ENCODE measurements at regions not wholly inside any gene's neighbourhood (a gene's known extent, or its start where the extent isn't known, plus 50 kb on each side); places are given as distances from the start of the nearest gene placed in this dataset.

GRCh38 chr11:113542420-113542819, 67.2 kb upstream of the DRD2 start:
- no peak for DNase-seq
- Mint-ChIP-seq H3K4me1 (no peaks in the 10 kb centered on the region), H3K4me3 (no peak overlapping the region), H3K27ac (no peak overlapping the region), H3K27me3 (peaks cover 18 to 39% (median 22%) of the 10 kb centered on the region in 3 donors), H3K9me3 (peaks cover 0 to 4% (median 0%) of the 10 kb centered on the region in 7 donors), H3K36me3 (no peaks in the 10 kb centered on the region)
- no peak for ATAC-seq (ENCODE audit: low read depth in 2 of 2)

- peaks cover 19 to 38% (median 24%) of the 10 kb centered on the region in 3 donors for H3K27me3 Mint-ChIP-seq
- H3K36me3 Mint-ChIP-seq: no peaks in the 10 kb centered on the region
Observed at GRCh38 chr11:113540416-113541330, 65.5 kb upstream of the DRD2 start.

DNA sequence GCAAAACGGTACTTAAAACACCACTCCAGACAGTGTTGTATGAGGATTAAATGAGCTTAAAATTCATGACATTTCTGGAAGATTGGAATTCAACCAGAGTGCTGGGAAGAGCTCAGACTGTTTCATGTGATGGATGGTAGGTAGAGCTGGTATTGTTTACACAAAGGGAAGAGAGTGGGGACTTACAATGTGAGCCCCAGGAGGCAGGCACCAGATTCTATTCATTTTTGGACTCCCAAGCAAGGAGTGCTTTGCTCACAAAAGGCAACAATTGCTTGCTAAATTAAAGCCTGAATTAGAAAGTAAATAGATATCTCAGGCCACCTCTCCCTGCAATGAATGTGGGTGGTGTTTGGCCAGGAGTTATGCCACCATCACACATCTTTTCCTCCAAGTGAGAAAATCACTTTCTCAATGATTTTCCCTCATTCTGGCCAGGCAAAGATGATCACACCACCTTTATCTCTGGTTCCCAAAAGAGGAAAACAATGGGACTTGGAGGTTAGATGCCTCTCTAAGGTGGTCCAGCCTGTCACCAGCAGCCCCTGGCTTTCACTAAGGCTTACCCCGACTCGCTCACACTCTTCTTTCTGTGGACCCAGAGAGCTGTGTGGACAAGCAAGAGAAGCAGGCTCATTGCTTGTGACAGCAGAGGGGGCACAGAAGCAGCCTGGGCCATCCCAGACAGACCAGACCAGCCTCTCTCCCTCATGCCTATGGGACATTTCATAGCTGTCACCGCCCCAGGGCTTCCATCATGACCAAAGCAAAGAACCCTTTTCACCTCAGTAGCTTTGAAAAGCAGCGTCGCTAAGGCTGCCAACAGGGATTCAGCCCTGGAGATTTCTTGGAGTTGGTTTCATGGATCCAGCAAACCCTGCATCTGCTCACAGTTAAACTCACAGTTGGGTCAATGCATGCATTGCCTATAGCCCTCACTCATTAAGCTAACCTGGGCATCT, 63.5 kb upstream of the DRD2 start:
- peaks cover 0 to 4% (median 0%) of the 10 kb centered on the region in 7 donors for H3K9me3 Mint-ChIP-seq
- no peaks in the 10 kb centered on the region for H3K4me1 Mint-ChIP-seq
- DNase-seq (no peak), ATAC-seq (ENCODE audit: low read depth in 2 of 2) (no peak)
- no peaks in the 10 kb centered on the region for H3K36me3 Mint-ChIP-seq
- H3K27me3 Mint-ChIP-seq: peaks cover 24 to 47% (median 33%) of the 10 kb centered on the region in 3 donors
- H3K4me3 Mint-ChIP-seq: no peak overlapping the region
- H3K27ac Mint-ChIP-seq: no peak overlapping the region

More at GRCh38 chr11:113540416-113541330, 65.5 kb upstream of the DRD2 start:
- Mint-ChIP-seq H3K4me3 (no peak overlapping the region), H3K9me3 (peaks cover 0 to 4% (median 0%) of the 10 kb centered on the region in 7 donors), H3K27ac (peak overlapping the region in 1 of 6 donors; percentile 33), H3K4me1 (no peaks in the 10 kb centered on the region)
- DNase-seq (no peak), ATAC-seq (ENCODE audit: low read depth in 2 of 2) (no peak)

DNA sequence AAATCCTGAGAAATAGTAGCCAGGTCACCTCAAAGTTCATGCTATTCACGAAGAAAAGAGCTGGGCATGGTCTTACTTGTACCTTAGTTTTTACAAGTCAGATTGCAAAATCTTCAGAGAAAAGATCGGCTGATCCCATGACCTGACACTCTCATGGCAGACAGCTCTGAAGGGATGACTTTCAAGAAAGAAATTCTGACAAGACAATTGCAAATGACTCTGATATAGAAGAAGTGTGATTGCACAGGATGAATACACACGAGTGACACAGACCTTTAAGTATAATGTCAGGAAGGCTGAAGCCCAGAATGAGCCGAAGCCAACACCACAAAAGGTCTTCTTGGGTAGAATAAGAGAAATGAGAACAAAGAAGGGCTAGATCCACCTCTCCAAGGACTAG, 59.4 kb upstream of the DRD2 start:
- Mint-ChIP-seq H3K4me3 (no peak overlapping the region), H3K36me3 (no peaks in the 10 kb centered on the region), H3K27me3 (peaks cover 42 to 54% (median 45%) of the 10 kb centered on the region in 3 donors), H3K9me3 (no peaks in the 10 kb centered on the region), H3K4me1 (peaks cover 0 to 4% (median 3%) of the 10 kb centered on the region in 3 donors), H3K27ac (no peak overlapping the region)
- ATAC-seq (ENCODE audit: low read depth in 2 of 2) (no peak), DNase-seq (no peak)

DNA sequence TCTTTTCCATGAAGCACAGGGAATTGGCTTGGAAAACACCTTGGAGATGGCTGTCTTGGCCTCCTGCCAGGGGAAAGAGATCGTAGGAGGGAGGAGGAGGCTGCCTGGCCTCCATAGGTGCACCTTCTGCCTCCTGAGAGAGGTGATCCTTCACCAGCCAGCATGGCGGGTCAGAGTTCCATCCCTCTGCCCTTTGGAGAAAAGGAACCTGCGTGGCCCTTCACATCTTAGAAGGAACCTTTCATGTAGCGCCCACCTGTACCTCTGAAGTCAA, 58.2 kb upstream of the DRD2 start:
- Mint-ChIP-seq H3K4me3 (no peak overlapping the region), H3K36me3 (no peaks in the 10 kb centered on the region), H3K4me1 (peaks cover 0 to 4% (median 3%) of the 10 kb centered on the region in 3 donors), H3K27ac (no peak overlapping the region), H3K27me3 (peaks cover 49 to 50% (median 50%) of the 10 kb centered on the region in 3 donors), H3K9me3 (no peaks in the 10 kb centered on the region)
- DNase-seq (no peak), ATAC-seq (ENCODE audit: low read depth in 2 of 2) (no peak)

DNA sequence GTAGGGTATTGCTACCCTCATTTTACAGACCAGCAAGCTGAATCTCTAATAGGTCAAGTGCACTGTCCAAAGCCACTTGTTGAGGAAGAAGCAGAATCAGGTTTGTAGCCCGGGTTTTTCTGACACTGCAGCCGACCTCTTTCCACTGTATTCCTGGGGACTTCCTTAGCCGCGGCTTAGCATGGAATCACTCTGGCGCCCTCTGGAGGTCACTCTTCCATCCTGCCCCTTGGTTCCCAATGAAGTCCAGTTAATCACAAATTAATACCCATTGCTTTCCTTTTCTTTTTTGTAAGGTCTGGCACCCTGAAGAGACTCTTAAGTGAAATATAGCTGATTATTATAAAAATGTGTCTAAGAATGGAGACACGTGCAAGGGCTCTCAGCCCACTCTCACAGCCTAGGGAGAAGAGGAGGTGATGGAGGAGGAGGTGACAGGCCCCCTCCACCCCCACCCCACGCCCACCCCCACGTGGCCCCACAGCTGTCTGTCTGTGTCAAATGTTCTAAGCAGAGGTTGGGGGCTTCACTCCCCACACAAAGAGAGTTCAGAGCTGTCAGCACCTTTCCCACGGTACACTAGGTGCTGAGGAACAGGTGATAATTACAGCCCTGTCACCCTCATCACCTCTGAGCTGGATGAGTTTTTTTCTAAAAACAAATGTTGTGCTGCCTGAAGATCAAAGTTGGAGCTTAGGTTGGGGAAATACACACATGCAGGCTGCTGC, 57.7 kb upstream of the DRD2 start:
- H3K4me3 Mint-ChIP-seq: no peak overlapping the region
- H3K4me1 Mint-ChIP-seq: peaks cover 0 to 4% (median 3%) of the 10 kb centered on the region in 3 donors
- ATAC-seq (ENCODE audit: low read depth in 2 of 2) (peak in 1 of 2 donors; percentile 50), DNase-seq (peak; percentile 29)
- H3K36me3 Mint-ChIP-seq: no peaks in the 10 kb centered on the region
- H3K27ac Mint-ChIP-seq: peak overlapping the region in 1 of 6 donors; percentile 11
- H3K27me3 Mint-ChIP-seq: peaks cover 45 to 47% (median 46%) of the 10 kb centered on the region in 3 donors
- H3K9me3 Mint-ChIP-seq: no peaks in the 10 kb centered on the region

DNA sequence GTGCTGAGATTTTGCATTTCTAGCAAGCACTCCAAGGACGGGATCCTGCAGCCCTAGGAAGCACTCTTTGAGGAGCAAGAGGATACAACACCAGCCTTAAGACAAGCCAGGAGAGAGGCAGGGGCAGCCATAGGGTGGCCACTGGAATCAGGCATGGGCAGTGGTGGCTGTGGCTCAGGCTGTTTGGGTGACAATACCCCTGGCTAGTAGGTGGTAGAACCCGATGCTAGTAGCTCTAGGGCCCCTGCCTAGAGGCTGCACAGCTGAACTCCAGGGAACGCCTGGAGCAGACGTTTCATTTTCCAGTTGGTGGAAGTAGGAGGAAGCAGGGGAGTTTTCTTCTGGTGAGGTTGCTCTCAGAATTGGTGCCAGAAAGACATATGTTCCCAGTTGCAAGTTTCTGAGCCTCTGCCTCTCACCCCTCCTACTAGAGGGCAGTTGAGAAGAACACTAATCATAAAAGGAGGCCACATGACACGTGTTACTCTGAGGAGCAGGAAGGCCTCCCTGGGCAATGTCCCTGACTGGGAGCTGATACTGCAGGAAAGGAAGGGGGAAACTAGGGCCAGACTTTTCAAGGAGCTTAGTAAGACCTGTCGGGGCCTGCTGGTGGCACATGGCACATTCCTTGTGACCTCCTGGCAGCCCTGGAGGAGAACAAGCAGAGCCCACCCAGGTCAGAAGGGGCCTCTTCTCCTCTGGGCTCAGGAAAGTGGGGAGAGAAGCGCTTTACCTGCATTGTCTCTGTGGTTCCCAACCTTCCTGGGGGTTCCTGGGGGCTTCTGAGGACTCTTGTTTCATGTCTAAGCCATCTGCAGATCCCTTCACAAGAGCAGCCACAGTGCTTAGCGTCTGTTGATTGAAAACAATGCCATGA, 56.6 kb upstream of the DRD2 start:
- H3K4me1 Mint-ChIP-seq: peaks cover 0 to 4% (median 3%) of the 10 kb centered on the region in 3 donors
- H3K36me3 Mint-ChIP-seq: no peaks in the 10 kb centered on the region
- H3K27me3 Mint-ChIP-seq: peaks cover 43 to 46% (median 45%) of the 10 kb centered on the region in 3 donors
- no peak overlapping the region for H3K4me3 Mint-ChIP-seq
- H3K27ac Mint-ChIP-seq: no peak overlapping the region
- H3K9me3 Mint-ChIP-seq: no peaks in the 10 kb centered on the region
- DNase-seq: no peak
- no peak for ATAC-seq (ENCODE audit: low read depth in 2 of 2)

- H3K27ac Mint-ChIP-seq: no peak overlapping the region
- no peak for ATAC-seq (ENCODE audit: low read depth in 2 of 2)
Observed at GRCh38 chr11:113531083-113531482, 55.9 kb upstream of the DRD2 start.

DNA sequence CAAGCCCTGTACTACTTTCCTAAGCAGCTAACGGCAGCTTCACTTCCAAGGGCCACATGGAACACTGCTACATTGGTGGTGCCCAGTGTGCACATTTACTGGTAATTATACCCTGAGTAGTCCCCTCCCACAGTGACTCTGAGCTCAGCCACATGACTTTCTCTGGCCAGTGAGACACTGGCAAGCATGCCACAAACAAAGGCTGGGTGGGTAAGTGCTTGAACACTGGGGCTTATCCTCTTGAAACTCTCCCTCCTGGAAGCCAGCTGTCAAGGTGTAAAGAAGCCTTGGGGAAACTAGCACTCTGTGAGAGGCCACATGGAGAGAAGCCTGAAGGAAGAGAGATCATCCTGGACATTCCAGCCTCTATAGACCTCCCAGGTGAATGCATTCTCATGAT, 54.4 kb upstream of the DRD2 start:
- DNase-seq (no peak), ATAC-seq (ENCODE audit: low read depth in 2 of 2) (no peak)
- Mint-ChIP-seq H3K9me3 (no peaks in the 10 kb centered on the region), H3K4me1 (peaks cover 0 to 4% (median 3%) of the 10 kb centered on the region in 3 donors), H3K36me3 (no peaks in the 10 kb centered on the region), H3K4me3 (no peak overlapping the region), H3K27me3 (peaks cover 33 to 43% (median 34%) of the 10 kb centered on the region in 3 donors), H3K27ac (no peak overlapping the region)

More at GRCh38 chr11:113531083-113531482, 55.9 kb upstream of the DRD2 start:
- H3K4me1 Mint-ChIP-seq: peaks cover 0 to 4% (median 3%) of the 10 kb centered on the region in 3 donors
- no peaks in the 10 kb centered on the region for H3K36me3 Mint-ChIP-seq
- H3K27me3 Mint-ChIP-seq: peaks cover 43 to 46% (median 45%) of the 10 kb centered on the region in 3 donors
- DNase-seq: no peak
- H3K4me3 Mint-ChIP-seq: no peak overlapping the region
- H3K9me3 Mint-ChIP-seq: no peaks in the 10 kb centered on the region

- no peak overlapping the region for H3K27ac Mint-ChIP-seq
- no peak overlapping the region for H3K4me3 Mint-ChIP-seq
- no peaks in the 10 kb centered on the region for H3K9me3 Mint-ChIP-seq
- ATAC-seq (ENCODE audit: low read depth in 2 of 2) (no peak), DNase-seq (no peak)
- no peaks in the 10 kb centered on the region for H3K36me3 Mint-ChIP-seq
- H3K27me3 Mint-ChIP-seq: peaks cover 26 to 40% (median 29%) of the 10 kb centered on the region in 3 donors
- H3K4me1 Mint-ChIP-seq: peaks cover 0 to 4% (median 3%) of the 10 kb centered on the region in 3 donors
Observed at GRCh38 chr11:113528982-113529381, 53.8 kb upstream of the DRD2 start.

GRCh38 chr11:113526521-113526920, 51.3 kb upstream of the DRD2 start:
- no peak overlapping the region for H3K4me3 Mint-ChIP-seq
- peaks cover 18 to 38% (median 24%) of the 10 kb centered on the region in 3 donors for H3K27me3 Mint-ChIP-seq
- H3K27ac Mint-ChIP-seq: no peak overlapping the region
- H3K4me1 Mint-ChIP-seq: no peaks in the 10 kb centered on the region
- H3K9me3 Mint-ChIP-seq: peaks cover 0 to 2% (median 0%) of the 10 kb centered on the region in 7 donors
- no peaks in the 10 kb centered on the region for H3K36me3 Mint-ChIP-seq
- ATAC-seq (ENCODE audit: low read depth in 2 of 2) (no peak), DNase-seq (no peak)
